Smooth muscle cell (in vitro differentiated cells): ENCODE measurements at regions not wholly inside any gene's neighbourhood (a gene's known extent, or its start where the extent isn't known, plus 50 kb on each side); places are given as distances from the start of the nearest gene placed in this dataset.

Experiments
- DNase-seq: peaks from one replicate; lab custom pipeline; 2025; ENCODE audit not compliant: unreplicated experiment; lab: John Stamatoyannopoulos, UW
- H2AFZ ChIP-seq: fragments of 200-600 bp; sonication (generic); 2 replicates; pipeline ENCODE4 v1.6.0; 2016; ENCODE audit warnings: antibody characterized with exemption, low read depth, mild to moderate bottlenecking
- H3F3A ChIP-seq: fragments of 200-600 bp; sonication (generic); 2 replicates; pipeline ENCODE4 v1.6.0; 2017; ENCODE audit warnings: antibody characterized with exemption, low read depth
- H3K27ac ChIP-seq: fragments of 200-600 bp; sonication (generic); 2 replicates; pipeline ENCODE4 v1.5.1; 2016; ENCODE audit warnings: low read depth, mild to moderate bottlenecking
- H3K27me3 ChIP-seq: fragments of 200-600 bp; sonication (generic); 2 replicates; pipeline ENCODE4 v1.6.1; 2016; ENCODE audit warnings: low read depth, mild to moderate bottlenecking
- H3K36me3 ChIP-seq: fragments of 200-600 bp; sonication (generic); 2 replicates; pipeline ENCODE4 v1.5.1; 2016; ENCODE audit warnings: low read depth
- H3K4me1 ChIP-seq: fragments of 200-600 bp; sonication (generic); 2 replicates; pipeline ENCODE4 v1.5.1; 2016; ENCODE audit warnings: low read depth
- H3K4me2 ChIP-seq: fragments of 200-600 bp; sonication (generic); 2 replicates; pipeline ENCODE4 v1.6.0; 2016; ENCODE audit warnings: mild to moderate bottlenecking
- H3K4me3 ChIP-seq: fragments of 200-600 bp; sonication (generic); 2 replicates; pipeline ENCODE4 v1.5.1; 2016; ENCODE audit warnings: mild to moderate bottlenecking
- H3K79me2 ChIP-seq: fragments of 200-600 bp; sonication (generic); 2 replicates; pipeline ENCODE4 v1.6.0; 2016; ENCODE audit warnings: low read depth, mild to moderate bottlenecking
- H3K9ac ChIP-seq: fragments of 200-600 bp; sonication (generic); 2 replicates; pipeline ENCODE4 v1.6.0; 2016; ENCODE audit warnings: low read depth
- H3K9me3 ChIP-seq: fragments of 200-600 bp; sonication (generic); replicated peaks from 2 replicates; pipeline ENCODE4 v1.5.1; 2016; ENCODE audit warnings: low read depth
- H4K20me1 ChIP-seq: fragments of 200-600 bp; sonication (generic); 2 replicates; pipeline ENCODE4 v1.6.0; 2016; ENCODE audit warnings: low read depth
- CTCF ChIP-seq: fragments of 200-600 bp; sonication (generic); IDR thresholded peaks from 2 replicates; pipeline ENCODE4 v1.5.1; 2017; ENCODE audit warnings: borderline replicate concordance, mild to moderate bottlenecking, antibody characterized with exemption; ENCODE audit not compliant: insufficient read depth, poor library complexity, severe bottlenecking
- WGBS: methylation state at CpG from one replicate; pipeline ENCODE4 v1.1.7; 2016; ENCODE audit warnings: low lambda C conversion rate; 5-methylcytosine and 5-hydroxymethylcytosine counted together

DNA sequence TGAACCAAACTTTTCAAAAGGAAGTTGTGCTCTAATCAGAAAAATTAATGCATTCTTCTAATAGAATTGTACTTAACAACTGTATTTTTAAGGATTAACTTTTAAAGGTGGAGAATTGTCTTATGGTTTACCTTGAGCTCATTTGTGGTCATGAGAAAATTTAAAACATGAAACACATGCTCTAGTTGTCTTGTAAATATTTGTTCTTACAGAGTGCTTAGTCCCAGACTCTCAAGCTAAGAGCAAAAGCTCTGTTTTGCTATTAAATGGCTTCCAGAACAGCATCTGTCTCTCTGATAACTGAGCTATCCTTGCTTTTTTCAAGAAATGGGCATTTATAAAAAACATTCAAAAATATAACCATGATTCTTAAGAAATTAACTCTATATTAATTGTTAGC is 512.2 kb upstream of the SYNCRIP start:
- H3K9me3 ChIP-seq, result no peaks in the 10 kb centered on the region
- H2AFZ ChIP-seq, result no peak overlapping the region
- no peak overlapping the region for H3K9ac ChIP-seq

GRCh38 chr6:86153521-86153920 is 510.8 kb upstream of the SYNCRIP start:
- no peaks in the 10 kb centered on the region for H3K36me3 ChIP-seq
- no peak overlapping the region for H3K4me3 ChIP-seq
- no peaks in the 10 kb centered on the region for H4K20me1 ChIP-seq
- H3K79me2 ChIP-seq, result no peaks in the 10 kb centered on the region
- no peak for TF ChIP-seq CTCF
- H3K27ac ChIP-seq, result no peak overlapping the region
- H3F3A ChIP-seq, result no peaks in the 10 kb centered on the region
- no peak overlapping the region for H3K4me2 ChIP-seq
- no peaks in the 10 kb centered on the region for H3K27me3 ChIP-seq
- no peak overlapping the region for H3K9ac ChIP-seq
- 93% methylated on average over 3 of the region's 3 CpGs for WGBS
- no peaks in the 10 kb centered on the region for H3K4me1 ChIP-seq
- no peak overlapping the region for H2AFZ ChIP-seq
- no peak for DNase-seq
- H3K9me3 ChIP-seq, result no peaks in the 10 kb centered on the region

More for the DNA sequence above, 512.2 kb upstream of the SYNCRIP start:
- no peak overlapping the region for H3K4me3 ChIP-seq
- no peak overlapping the region for H3K4me2 ChIP-seq
- H3K27me3 ChIP-seq, result no peaks in the 10 kb centered on the region
- no peaks in the 10 kb centered on the region for H3K79me2 ChIP-seq
- H3F3A ChIP-seq, result no peaks in the 10 kb centered on the region
- H3K36me3 ChIP-seq, result no peaks in the 10 kb centered on the region
- peak overlapping the region; percentile 4 for H3K27ac ChIP-seq
- TF ChIP-seq CTCF, result no peak
- no peak for DNase-seq
- H3K4me1 ChIP-seq, result no peaks in the 10 kb centered on the region
- no peaks in the 10 kb centered on the region for H4K20me1 ChIP-seq

DNA sequence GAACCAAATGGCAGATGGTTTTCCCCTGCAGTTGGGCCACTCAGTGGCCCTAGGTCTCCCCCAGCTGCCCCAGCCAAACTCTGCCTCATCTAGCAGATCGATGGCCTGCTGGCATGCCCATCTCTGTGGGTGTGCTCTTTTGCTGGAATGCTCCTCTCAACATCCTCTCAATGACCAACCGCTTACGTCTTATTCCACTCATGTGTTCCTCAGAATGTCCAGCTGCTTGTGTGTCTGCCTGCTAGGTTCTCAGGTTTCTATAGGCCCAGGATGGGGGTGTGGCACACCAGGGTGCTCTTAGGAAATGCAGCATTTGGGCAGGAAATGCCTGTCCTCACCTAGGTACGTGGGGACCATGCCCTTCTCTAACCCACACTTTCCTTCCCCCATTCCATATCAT is 509.9 kb upstream of the SYNCRIP start:
- TF ChIP-seq CTCF, result no peak
- no peaks in the 10 kb centered on the region for H3F3A ChIP-seq
- H3K27ac ChIP-seq, result no peak overlapping the region
- no peak overlapping the region for H3K4me3 ChIP-seq
- no peaks in the 10 kb centered on the region for H3K4me1 ChIP-seq
- no peak overlapping the region for H3K4me2 ChIP-seq
- WGBS, result 58% methylated on average over 4 of the region's 4 CpGs
- no peaks in the 10 kb centered on the region for H3K9me3 ChIP-seq
- no peaks in the 10 kb centered on the region for H4K20me1 ChIP-seq
- no peaks in the 10 kb centered on the region for H3K27me3 ChIP-seq
- no peaks in the 10 kb centered on the region for H3K36me3 ChIP-seq
- DNase-seq, result no peak
- H2AFZ ChIP-seq, result no peak overlapping the region
- no peaks in the 10 kb centered on the region for H3K79me2 ChIP-seq
- H3K9ac ChIP-seq, result no peak overlapping the region

DNA sequence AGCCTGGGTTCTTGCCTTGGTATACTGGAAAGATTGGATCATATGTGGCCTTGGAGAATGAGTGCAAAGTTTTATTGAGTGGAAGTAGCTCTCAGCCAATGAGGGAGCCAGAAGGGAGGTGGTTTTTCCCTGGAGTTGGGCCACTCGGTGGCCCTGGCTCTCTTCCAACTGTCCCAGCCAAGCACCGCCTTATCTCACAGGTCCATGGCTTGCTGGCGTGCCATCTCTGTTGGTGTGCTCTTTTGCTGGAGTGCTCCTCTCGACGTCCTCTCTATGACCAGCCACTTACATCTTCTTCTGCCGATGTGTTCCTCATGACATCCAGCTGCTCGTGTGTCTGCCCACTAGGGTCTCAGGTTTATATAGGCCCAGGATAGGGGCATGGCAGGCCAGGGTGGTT is 505.9 kb upstream of the SYNCRIP start:
- Histone ChIP-seq H3K4me1 (no peaks in the 10 kb centered on the region), H3K36me3 (no peaks in the 10 kb centered on the region), H3K9ac (no peak overlapping the region), H3F3A (no peaks in the 10 kb centered on the region), H3K4me2 (no peak overlapping the region), H3K27me3 (no peaks in the 10 kb centered on the region), H3K4me3 (no peak overlapping the region), H3K79me2 (no peaks in the 10 kb centered on the region), H3K27ac (no peak overlapping the region), H4K20me1 (no peaks in the 10 kb centered on the region), H3K9me3 (no peaks in the 10 kb centered on the region), H2AFZ (no peak overlapping the region)
- TF ChIP-seq CTCF, result no peak
- 95% methylated on average over 7 of the region's 7 CpGs for WGBS
- no peak for DNase-seq
